ENCODE measurements at regions not wholly inside any gene's neighbourhood (a gene's known extent, or its start where the extent isn't known, plus 50 kb on each side); places are given as distances from the start of the nearest gene placed in this dataset.
A peak's percentile ranks its signal among the peaks of the same experiment; 100 is the strongest.
"Not testable (repeated sequence)": the region's sequence is repeated elsewhere in the genome, so short reads cannot be mapped to it uniquely, and the experiment has no call there.

DNA sequence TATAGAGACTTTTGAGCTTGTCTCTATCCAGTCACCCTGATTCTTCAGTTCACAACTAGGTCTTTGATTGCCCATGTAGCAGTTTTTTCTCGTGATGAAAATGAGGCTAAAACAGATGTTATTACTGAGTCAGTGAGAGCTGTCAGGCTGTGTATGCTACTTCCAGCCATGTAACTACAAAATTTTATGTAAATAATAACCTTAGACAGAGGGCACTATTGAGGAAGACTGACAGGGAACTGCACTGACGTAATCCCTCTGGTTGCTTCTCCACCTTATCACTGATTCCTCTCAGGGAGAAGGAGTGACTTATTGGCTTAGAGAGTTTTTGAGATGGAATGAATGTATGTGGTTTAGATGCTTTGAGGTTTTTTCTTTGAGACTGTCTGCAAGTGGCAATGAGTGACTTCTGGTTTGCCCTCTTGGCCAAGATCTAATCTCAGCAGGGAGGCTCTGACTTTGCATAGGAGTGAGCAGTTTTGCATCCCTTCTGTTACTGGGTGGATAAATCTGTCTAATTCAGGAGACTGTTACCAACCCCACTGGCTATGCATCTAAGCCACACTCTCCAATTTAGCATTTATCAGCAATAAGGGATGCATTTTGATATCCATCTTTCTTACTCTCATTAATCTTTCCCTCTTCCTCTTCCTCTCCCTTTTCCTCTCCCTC is 555.2 kb upstream of the FANCL start:
- no peak for DNase-seq

DNA sequence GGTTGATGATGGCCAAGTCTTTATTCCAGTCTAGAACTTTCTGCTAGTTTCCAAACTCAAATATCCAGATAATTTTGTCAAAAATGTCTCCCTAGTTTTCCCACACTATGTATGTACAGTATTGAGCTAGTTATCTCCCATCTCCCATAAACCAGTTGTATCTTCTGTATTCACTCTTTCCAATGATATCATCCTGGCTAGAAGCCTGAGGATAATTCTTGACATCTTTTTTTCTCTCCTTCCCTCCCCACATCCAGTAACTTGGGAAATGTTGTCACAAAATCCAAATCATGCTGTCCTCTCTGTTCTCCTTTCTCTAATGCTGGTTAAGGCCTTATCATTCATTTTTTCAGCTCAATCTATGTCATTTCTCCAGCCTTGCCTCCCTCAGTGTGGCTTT is 553.8 kb upstream of the FANCL start:
- DNase-seq, result no peak

DNA sequence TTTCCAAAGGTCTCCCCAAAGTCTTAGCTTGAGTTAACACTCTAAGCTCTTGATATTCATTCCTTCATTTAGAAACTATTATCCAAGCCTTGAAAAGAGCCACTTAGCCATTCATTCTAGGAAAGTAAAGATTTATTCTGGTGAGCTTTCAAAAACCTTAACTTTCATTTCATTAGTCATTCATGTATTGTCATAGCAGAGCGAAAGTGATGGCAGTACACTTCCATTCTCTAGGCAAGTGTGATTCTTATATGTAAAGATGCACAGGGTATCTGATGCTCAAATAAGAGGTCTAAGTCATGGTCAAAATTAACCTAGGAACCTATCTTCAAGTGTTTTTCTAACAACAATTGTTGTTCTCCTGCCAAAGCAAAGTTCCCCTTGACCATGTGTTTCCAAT is 553.0 kb upstream of the FANCL start:
- DNase-seq, result no peak

- no peak for DNase-seq
Observed at GRCh38 chr2:58788402-58788801, 547.3 kb upstream of the FANCL start.

GRCh38 chr2:58770846-58771245 is 529.7 kb upstream of the FANCL start:
- DNase-seq, result no peak

DNA sequence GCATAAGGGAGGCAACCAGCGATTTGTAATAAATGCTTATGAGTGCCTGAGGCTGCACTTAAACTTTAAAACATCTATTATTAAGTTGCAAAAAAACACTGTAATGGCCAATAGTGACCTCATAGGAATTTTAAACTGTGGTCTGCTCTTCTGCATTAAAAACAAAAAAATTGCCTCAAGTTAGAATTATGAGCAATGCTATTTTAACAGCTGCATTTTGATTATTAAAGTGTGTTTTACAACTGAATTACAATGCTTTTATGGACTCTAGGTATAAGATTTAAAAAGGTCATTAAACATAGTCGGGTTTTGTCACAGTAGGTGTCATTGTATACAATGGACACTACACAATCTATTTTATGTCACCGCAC is 528.7 kb upstream of the FANCL start:
- no peak for DNase-seq

DNA sequence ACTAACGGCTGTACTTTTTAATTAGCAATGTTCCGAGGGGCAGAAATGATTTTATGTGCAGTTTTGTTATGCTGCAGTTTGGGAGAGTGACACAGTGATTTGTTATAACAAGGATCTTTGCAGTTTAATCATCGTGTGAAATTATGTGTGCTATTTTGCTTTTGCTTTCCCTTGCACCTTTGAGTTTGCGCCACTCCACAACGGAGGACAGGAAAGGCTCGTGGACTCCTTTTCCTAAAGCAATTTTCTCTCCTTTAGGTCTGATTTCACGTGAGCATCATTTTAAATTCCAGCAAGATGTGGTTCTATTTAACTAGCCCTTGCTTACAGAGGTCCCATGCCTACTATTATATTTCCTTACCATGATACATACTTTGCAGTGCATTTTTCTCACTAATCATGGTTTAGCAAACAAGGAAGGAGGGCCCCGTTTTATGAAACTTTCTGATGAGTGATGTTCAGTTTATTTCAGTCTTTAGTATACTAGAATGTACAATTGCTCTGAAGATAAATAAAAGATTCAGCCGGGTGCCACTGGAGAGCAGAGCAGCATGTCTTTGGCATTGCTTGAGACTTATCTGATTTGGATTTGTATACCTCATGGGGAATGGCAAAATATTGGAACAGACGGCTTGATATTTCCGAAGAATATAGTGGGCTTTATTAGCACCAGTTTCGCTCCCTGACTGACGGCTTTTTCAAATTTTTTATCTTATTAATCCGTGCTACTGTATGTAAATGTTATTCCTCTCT is 528.2 kb upstream of the FANCL start:
- DNase-seq, result no peak

DNA sequence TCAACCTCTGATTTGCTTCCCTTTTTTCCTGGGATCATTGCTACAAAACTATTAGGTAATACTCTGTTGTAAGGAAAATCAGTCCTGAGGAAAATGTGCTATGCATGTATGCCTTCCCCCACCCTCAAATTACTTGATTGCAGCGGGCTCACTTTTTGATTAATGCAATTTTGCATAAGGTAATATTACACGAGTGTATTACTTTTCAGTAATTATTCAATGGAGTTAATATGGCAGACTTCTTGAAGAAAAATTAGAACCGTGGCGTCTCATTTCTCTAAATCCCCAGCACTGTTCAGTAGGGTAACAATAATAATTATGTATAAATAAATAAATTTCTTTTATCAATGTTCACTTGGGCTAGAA is 527.6 kb upstream of the FANCL start:
- DNase-seq, result no peak

DNA sequence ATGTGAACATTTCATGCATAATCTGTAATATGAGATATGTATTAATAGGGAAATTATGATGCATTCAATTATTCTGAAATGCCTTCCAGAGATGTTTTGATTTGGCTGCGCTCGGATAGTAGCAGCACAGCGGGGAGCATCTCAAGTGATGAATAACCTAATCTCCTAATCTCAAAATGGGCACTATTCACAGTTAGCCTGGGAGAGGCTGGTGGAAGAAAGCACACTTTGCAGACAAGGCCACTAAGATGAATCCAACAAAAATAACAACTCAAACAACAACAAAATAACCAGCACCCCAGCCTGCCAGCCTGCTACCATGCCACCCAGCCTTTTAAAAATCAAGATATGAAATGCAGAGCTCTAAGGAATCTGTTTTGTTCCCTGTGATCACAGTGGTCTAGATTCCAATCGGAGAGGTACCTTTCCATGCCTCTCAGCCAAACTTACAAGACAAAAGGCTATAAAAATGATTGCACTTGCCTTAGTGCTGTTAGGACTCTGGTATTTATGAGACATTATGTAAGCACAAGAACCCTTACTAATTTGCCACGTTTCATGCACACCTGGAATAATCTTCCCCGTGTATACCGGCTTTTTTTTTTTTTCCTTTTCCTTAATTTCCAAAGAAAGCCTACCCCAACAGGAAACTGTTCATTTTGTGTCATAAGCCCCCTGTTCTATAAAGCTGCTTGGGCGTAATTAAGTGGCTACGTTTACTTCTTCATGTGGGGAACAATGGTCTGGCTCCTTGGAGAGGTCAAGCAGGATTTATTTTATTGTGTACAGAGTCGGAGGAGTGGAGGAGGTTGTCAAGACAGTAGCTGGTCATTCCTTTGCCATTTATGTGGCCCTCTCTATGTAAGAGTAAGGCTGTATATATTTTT is 526.9 kb upstream of the FANCL start:
- no peak for DNase-seq

GRCh38 chr2:58764338-58765104 is 523.4 kb upstream of the FANCL start:
- no peak for DNase-seq

GRCh38 chr2:58762176-58762781 is 521.2 kb upstream of the FANCL start:
- DNase-seq, result peak; percentile 31 to 38

GRCh38 chr2:58757971-58758370 is 516.8 kb upstream of the FANCL start:
- DNase-seq, result no peak

GRCh38 chr2:58756336-58756735 is 515.2 kb upstream of the FANCL start:
- no peak for DNase-seq

DNA sequence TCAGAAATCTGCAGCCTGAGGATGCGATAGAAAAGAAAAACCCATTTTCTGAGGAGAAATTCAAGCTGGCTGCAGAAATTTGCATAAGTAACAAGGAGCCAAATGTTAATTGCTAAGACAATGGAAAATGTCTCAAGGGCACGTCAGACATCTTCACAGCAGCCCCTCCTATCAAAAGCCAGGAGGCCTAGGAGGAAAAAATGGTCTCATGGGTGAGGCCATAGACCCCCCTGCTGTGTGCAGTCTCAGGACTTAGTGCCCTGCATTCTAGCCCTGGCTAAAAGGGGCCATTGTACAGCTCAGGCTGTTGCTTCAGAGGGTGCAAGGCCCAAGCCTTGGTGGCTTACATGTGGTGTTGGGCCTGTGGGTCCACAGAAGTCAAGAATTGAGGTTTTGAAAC is 511.4 kb upstream of the FANCL start:
- not testable (repeated sequence) for DNase-seq

DNA sequence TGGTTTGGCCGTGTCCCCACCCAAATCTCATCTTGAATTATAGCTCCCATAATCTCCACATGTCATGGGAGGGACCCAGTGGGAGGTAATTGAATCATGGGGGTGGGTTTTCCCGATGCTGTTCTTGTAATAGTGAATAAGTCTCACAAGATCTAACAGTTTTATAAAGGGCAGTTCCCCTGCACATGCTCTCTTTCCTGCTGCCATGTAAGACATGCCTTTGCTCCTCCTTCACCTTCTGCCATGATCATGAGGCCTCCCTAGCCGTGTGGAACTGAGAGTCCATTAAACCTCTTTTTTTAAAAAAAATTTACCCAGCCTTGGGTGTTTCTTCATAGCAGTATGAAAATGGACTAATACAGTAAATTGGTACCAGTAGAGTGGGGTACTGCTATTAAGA is 510.6 kb upstream of the FANCL start:
- DNase-seq, result not testable (repeated sequence)

GRCh38 chr2:58749041-58749440 is 507.9 kb upstream of the FANCL start:
- no peak for DNase-seq

- not testable (repeated sequence) for DNase-seq
Observed at GRCh38 chr2:58745334-58745733, 504.2 kb upstream of the FANCL start.

GRCh38 chr2:58740426-58740825 is 499.3 kb upstream of the FANCL start:
- no peak for DNase-seq

DNA sequence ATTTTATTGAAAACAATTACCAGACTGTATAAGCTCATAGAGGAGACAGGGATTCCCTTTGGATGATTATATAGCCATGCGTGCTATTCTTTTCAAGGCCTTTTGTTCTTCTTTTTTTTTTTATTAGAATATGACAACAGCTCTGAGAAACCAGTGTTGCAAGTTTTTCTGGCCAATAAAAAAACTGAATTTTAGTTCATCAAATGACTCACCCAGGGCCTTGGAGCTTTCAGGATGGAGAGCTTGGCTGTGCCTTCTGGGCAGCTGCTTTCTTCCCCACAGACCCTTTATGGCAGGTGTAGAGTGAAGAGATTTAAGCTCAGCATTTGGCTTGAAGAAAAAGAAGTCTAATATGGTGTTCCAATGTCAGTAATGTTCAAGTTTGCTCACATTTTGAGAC is 497.9 kb upstream of the FANCL start:
- DNase-seq, result no peak

GRCh38 chr2:58734365-58734764 is 493.2 kb upstream of the FANCL start:
- DNase-seq, result no peak

DNA sequence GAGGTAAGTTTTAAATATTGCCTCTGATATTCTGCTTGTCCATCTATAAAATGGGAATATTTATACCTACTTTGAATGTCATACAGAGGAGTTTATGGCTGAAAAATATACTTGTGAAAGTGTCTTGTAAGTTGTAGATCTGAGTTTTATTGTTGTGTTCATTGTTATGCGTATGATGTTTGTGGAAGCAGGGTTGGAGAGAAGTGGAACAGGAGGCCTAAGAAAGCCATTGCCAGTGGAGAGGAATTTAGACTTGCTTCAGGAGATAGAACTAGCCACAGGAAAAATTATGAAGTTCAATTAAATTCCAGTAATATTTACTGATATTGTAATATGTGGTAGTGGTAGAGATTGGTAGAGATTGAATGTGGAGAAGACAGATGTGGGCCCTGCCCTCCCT is 491.9 kb upstream of the FANCL start:
- DNase-seq, result no peak

- DNase-seq, result no peak
Observed at GRCh38 chr2:58731488-58731869, 490.4 kb upstream of the FANCL start.
